Fibroblast of skin of left biceps (primary cell): ENCODE measurements at regions not wholly inside any gene's neighbourhood (a gene's known extent, or its start where the extent isn't known, plus 50 kb on each side); places are given as distances from the start of the nearest gene placed in this dataset.
A peak's percentile ranks its signal among the peaks of the same experiment; 100 is the strongest.
"Not testable (repeated sequence)": the region's sequence is repeated elsewhere in the genome, so short reads cannot be mapped to it uniquely, and the experiment has no call there.

Experiments used
- DNase-seq, 2 experiments: peaks; one replicate each; pipeline ENCODE4 v3.0.0-alpha.2; 2013; ENCODE audit warnings: low read depth in 2 of 2

DNA sequence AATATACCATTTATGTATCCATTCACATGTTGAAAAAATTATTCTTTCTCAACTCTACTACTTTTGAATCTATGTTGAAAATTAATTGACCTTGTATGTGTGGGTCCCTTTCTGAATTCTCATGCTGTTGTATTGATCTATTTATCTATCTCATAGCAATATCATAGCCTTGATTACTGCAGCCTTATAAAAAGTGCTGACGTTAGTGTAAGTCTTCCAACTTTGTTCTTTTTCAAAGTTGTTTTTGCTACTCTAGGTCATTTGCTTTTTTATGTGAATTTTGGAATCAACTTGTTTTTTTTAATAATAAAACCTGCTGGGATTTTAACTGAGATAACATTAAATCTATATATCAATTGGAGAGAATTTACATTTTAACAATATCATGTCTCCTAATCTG is 52.2 kb upstream of the PAX3 start:
- DNase-seq, result no peak

- DNase-seq, result no peak
Observed at GRCh38 chr2:222352981-222353380, 54.2 kb upstream of the PAX3 start.

GRCh38 chr2:222353993-222354392 is 55.2 kb upstream of the PAX3 start:
- DNase-seq, result no peak

GRCh38 chr2:222355860-222356259 is 57.1 kb upstream of the PAX3 start:
- DNase-seq, result peak; percentile 79 to 83

GRCh38 chr2:222357930-222358329 is 59.1 kb upstream of the PAX3 start:
- no peak for DNase-seq

DNA sequence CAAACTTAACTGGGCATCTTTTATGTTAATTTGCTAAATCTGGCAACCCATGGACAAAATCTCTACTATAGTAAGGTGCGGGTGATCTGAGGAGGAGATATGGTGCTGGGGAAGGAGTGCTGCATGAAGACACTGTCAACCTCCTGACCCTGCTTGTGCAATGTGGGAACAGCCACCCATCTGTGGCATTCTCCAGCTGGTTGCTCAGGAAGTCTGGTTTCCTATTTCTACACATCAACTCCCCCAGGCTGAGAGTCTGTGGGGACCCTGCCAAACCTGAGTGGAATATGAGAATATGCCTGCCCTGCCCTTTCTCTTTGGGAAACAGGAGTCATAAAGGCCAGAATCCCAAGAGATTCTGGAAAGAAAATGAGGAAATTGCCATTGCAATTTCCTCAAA is 60.1 kb upstream of the PAX3 start:
- DNase-seq, result no peak

DNA sequence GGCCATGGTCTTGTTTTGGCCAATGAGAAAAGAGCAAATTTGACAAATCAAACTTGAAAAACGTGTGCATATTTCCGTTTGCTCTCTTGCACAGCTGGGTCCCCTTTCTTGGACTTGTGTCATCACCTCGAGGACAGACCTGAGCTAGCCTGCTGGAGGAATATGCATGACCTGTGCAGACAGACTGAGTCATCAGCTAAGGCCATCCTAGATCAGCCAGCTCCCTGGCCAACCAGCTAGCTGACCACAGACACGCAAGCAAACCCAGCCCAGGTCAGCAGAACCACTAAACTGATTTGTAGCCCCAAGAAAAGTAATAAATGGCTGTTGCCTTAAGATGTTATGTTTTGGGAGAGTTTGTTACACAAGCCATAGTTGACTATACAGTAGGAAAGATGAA is 61.3 kb upstream of the PAX3 start:
- no peak for DNase-seq

GRCh38 chr2:222360997-222361396 is 62.2 kb upstream of the PAX3 start:
- no peak for DNase-seq

DNA sequence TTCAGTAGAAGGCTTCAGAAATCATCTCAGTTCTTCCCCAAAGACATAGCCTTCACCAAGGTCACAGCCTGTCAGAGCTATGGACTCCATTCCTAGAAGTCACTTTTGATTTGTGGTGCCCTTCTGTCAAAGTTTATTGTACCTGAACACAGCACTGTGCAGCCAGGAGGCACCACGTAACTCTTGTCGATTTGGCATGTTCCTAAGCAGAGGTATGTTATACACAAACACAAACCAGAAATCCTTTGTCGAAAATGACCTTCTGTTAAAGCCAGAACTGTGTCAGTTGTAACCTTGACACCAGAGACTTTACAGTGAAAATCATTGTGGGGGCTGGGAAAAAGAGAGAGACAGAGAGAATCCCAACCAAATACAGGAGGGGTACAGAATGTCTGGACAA is 62.6 kb upstream of the SGPP2 start:
- DNase-seq, result no peak

DNA sequence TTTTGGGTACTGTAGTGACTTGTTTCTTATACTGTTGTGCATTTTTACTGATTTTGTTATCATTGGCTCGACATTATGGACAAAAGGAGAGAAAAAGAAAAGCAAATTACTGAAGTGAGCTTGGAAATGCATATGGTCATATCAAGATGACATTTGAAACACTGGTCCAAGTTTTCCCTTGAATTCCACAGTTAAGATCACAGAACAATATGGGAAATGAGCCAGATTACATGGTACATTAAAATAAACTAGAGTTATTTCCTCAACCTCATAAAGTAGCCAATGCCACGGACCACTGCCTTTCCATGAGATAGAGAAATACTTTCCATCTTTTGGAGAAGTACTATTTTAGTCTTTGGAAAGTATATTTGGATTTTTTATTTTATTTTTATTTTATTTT is 62.0 kb upstream of the SGPP2 start:
- DNase-seq, result no peak

- DNase-seq, result no peak
Observed at GRCh38 chr2:222364285-222364895, 60.0 kb upstream of the SGPP2 start.

DNA sequence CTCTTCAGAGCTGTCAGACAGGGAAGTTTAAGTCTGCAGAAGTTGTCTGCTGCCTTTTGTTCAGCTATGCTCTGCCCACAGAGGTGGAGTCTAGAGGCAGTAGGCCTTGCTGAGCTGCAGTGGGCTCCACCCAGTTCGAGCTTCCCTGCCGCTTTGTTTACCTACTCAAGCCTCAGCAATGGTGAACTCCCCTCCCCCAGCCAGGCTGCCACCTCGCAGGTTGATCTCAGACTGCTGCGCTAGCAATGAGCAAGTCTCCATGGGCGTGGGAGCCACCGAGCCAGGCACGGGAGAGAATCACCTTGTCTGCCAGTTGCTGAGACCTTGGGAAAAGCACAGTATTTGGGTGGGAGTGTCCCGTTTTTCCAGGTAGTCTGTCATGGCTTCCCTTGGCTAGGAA is 56.1 kb upstream of the SGPP2 start:
- not testable (repeated sequence) for DNase-seq

- no peak for DNase-seq
Observed at GRCh38 chr2:222372993-222373392, 51.4 kb upstream of the SGPP2 start.
